GM19324 (cell line): ENCODE measurements at regions not wholly inside any gene's neighbourhood (a gene's known extent, or its start where the extent isn't known, plus 50 kb on each side); places are given as distances from the start of the nearest gene placed in this dataset.

Source experiments
- ATAC-seq: cut with Tn5 transposase; IDR thresholded peaks from one replicate; pipeline ENCODE4 v1.9.1; 2021; ENCODE audit warnings: mild to moderate bottlenecking, moderate library complexity; ENCODE audit not compliant: unreplicated experiment, low FRiP score

DNA sequence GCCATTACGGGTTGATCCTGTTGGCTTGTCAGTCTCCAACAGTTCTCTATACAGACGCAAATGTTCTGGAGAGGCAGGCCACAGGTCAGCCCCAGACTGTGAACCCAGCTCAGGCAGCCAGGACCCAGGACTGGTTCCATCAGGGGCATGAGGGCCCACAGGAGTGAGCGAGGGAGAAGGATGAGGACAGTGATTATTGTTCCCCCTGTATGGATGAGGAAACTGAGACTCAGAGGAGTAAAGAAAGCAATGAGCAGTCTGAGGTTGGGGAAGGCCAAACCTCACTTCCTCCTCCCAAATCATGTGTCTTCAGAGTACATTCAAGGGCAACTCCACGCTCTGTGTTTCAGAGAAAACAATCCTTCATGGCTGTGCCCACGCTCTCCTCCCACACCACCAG is 121.9 kb downstream of the RPLP1 start:
- ATAC-seq = no peak

DNA sequence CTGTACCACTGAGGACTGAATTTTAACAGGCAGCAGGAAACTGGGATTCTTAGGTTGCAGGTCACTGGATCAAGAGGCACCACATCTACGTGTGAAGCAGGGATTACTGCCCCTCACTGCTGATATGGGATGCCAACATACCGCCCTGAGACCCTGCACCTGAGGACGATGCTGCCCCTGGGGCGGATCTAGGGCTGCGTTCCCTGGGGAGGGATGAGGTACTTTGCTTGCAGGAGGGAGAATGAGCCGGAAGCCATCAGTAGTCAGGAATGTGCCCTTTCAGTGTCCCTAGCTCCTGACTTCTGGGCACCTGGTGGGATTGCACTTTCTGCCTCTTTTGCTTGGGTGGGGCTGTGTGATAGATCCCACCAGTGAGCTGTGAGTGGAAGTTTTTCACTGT is 122.8 kb downstream of the RPLP1 start:
- no peak for ATAC-seq

- ATAC-seq = no peak
These were observed 123.5 kb downstream of the RPLP1 start for GRCh38 chr15:69576035-69576526.

DNA sequence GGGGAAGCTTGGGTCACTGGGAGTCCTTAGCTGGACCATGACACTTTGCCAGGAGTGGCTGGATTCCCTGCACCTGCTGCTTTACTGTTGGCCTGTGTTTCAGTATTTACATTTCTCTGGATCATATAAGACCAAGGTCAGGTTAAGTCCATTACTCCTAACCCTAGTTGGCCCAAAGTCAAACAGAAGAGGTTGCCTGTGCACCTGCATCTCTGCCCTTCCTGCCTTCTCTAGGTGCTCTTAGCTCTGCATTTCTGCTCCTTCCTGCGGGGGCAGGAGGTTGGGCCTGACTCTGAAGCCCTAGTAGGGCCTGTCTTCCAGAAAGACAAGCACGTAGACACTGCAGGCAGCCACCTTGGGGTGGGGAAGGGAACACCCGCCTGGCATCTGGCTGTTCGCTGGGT is 124.3 kb downstream of the RPLP1 start:
- ATAC-seq = no peak

DNA sequence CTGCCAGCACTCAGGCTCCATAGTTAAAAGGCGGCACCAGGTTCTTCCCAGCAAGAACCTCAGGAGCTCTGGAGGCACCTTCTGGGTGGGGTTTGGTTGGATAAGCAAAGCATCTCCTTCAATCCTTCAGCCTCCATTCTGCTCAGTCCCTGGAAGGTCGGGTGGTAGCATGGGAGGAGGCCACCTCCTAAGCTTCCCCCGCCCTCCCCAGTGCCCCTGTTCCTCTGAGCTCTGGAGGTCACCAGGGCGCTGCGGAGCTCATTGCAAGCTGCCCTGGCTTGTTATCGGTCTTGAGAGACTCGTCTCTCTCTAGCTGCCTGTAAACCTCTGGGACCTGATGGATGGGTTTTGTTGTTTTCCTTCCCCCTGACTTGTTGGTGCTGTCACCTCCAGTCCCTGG is 124.8 kb downstream of the RPLP1 start:
- no peak for ATAC-seq

GRCh38 chr15:69578252-69578651 is 125.6 kb downstream of the RPLP1 start:
- ATAC-seq = no peak

DNA sequence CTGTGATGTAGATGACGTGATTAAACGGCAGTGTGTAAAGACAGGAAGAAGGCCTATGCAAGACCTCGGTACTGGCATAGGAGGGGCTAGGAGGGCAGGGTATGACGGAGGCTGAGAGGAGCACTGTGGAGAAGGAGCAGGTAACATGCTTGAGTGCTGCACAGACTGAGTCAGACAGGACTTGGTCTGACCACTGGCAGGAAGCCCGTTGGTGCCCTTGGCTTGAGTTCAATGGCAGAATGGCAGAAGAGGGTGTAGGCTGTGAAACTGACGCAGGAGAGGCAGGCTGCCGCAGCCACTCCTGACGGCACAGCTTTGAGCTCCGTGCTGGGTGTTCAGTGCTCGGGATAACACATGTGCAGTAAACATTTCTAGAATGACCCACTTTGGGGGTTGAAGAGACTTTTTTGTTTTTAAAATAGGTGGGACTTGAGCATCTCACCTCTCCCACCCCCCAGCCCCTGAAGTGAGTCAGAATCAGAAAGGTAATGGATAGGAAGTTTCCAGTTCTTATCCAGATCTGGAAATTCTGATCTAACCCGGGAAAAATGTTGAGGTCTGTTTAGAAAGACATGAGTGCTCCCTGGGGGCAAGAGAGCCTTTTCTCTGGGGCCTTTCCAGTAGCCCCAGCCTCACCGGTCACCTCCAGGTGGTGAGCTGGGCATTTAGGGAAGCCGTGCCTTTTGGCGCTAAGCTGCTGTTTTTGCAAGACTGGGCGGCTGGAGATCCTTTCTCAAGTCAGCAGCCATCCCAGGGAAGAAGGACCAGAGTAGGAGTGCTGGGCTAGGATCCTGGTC is 126.4 kb downstream of the RPLP1 start:
- no peak for ATAC-seq

DNA sequence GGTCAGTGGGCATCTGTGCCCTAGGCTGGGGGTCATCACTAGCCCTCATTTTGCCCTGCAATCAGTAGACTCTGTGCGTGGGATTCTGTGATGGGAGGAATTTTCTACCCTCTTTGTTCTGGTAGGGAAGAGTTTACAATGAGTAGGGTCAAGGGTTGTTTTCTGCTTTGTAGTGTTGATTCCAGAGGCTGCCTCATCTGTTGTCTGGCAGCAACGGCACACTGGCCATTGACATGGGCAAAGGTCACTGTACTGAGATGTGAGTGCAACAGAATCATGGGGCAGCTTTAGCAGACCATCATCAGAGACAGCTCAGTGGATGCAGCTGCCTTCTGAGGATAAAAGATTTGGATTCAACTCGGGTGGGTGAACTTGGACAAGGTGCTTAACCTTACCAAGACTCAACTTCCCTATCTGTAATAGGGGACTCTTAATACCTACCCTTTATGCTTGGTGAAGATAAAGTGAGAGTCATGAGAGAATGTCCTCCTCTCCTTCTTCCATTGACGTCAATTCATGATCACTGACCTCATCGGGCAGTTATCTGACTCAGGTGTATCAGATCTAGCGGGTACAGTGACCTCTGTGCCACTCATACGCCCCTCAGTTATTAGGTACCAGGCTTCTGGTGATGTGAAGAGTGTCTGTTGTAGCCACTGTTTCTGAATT is 127.5 kb downstream of the RPLP1 start:
- ATAC-seq = no peak

DNA sequence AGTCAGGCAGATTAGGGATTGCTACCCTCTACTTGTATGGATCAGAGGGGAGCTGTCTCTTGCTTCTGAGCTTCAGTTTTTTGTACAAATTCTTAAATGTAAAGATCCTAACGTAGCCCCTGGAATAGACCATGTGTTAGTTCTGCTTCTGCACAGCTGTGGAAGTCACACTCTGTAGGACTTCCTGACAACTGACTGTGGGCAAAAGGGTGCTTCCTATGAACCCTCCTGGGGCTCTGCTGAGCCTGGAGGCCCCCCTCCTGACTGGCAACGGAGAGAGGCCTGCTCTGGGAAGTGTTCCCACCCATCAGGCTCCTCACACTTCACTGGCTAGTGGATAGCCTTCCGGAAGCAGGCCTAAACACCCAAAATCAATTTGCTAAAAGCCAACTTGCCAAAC is 131.0 kb downstream of the RPLP1 start:
- ATAC-seq = no peak

GRCh38 chr15:69585937-69586336 is 133.3 kb downstream of the RPLP1 start:
- no peak for ATAC-seq

- ATAC-seq = no peak
These were observed 134.1 kb downstream of the RPLP1 start for GRCh38 chr15:69586721-69587120.

DNA sequence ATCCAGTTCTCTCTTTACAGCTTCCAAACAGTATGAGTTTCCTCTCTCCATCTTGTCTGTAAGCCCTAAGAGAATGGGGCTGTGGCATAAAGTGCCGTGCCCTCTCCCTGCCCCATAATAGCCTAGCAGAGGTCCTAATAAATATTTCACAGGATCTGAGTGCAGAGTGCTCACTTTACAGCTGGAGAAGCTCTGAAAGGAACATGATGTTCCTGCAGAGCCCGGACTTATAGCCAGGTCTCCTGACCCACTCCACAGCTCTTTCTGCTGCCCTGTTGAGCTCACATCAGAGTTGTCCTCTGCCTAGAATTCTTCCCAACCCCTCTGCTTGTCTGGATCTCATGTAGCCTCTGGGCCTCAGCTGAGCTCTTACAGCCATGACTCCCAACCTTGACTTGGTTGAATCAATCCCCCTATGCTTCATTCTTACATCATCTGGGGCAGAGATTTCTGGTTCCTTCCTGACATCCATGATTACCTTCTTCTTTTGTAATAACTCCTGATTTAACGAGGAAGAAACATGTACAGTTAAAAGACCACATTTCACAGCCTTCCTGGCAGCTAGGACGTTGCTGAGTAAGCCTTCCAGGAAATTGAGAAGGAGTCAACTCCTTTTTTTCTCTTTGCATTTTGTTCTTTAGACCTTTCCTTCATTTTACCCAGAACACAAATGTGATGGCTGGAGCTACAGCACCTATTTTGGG is 135.3 kb downstream of the RPLP1 start:
- no peak for ATAC-seq

GRCh38 chr15:69590201-69590710 is 137.6 kb downstream of the RPLP1 start:
- no peak for ATAC-seq

GRCh38 chr15:69590932-69591524 is 138.4 kb downstream of the RPLP1 start:
- ATAC-seq = no peak

GRCh38 chr15:69591905-69592508 is 139.4 kb downstream of the RPLP1 start:
- ATAC-seq = no peak

DNA sequence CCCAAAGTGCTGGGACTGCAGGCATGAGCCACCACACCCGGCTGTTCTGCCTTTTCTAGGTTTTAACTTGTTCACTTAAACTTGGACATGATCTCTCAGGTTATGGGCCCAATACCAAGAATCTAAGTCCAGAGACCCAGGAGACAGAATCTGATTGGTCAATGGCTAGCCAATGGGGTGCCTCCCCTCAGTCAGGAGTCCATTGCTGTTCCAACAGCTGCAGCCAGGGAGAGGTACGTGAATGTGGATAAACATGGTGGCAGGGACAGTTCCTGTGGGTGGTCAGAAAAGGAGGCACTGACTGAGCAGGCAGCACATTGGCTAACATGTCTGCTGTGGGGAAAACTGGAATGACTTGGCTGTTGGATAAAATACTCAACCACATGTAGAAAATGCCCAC is 140.3 kb downstream of the RPLP1 start:
- ATAC-seq = no peak

GRCh38 chr15:69593488-69593887 is 140.9 kb downstream of the RPLP1 start:
- ATAC-seq = no peak

- ATAC-seq = no peak
These were observed 141.7 kb downstream of the RPLP1 start for GRCh38 chr15:69593981-69594966.
